ENCODE measurements at regions not wholly inside any gene's neighbourhood (a gene's known extent, or its start where the extent isn't known, plus 50 kb on each side); places are given as distances from the start of the nearest gene placed in this dataset.

- peaks cover 2% of the 10 kb centered on the region for H3K36me3 Mint-ChIP-seq
- H3K4me1 Mint-ChIP-seq (ENCODE audit: low read depth), result no peaks in the 10 kb centered on the region
- H3K4me3 Mint-ChIP-seq, result no peak overlapping the region
- no peak overlapping the region for H3K27ac Mint-ChIP-seq
- peaks cover 7% of the 10 kb centered on the region for H3K9me3 Mint-ChIP-seq (ENCODE audit: low read depth)
- no peaks in the 10 kb centered on the region for H3K27me3 Mint-ChIP-seq
These were observed 243.1 kb downstream of the PRDM2 start for GRCh38 chr1:13943055-13943454.

DNA sequence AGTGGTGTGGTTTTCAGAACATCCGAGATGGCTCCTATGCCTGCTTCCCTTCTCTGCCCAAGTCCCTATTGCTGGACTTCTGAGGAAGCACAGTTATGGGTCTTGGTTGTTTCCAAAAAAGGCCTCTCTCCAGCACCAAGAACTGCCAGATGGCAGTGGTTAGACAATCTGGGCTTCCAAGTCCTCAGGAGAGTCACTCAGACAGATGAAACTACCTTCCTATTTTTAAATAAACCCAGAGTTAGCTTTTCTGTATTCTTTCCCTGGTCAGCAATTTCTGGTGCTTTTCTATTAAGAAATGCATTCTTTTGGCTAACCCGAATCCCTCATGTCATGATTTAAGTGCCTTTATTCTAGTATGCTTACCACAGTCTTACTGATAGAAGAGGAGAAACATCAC, 245.9 kb downstream of the PRDM2 start:
- Mint-ChIP-seq H3K4me1 (ENCODE audit: low read depth) (no peaks in the 10 kb centered on the region), H3K27me3 (no peaks in the 10 kb centered on the region), H3K9me3 (ENCODE audit: low read depth) (peaks cover 7% of the 10 kb centered on the region), H3K36me3 (peaks cover 2% of the 10 kb centered on the region), H3K27ac (no peak overlapping the region), H3K4me3 (no peak overlapping the region)

DNA sequence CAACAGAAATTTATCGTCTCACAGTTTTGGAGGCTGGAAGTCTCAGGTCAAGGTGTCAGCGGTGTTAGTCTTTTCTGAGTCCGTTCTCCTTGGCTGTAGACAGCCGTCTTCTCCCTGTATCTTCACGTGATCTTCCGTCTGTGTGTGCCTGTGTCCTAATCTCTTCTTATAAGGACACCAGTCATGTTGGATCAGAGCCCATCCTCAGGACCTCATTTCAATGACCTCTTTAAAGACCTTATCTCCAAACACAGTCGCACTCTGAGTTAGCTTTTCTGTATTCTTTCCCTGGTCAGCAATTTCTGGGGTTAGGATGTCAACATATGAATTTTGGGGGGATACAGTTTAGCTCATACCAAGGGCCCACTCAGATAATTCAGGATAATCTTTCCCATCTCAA, 247.7 kb downstream of the PRDM2 start:
- H3K36me3 Mint-ChIP-seq, result peaks cover 2% of the 10 kb centered on the region
- H3K4me1 Mint-ChIP-seq (ENCODE audit: low read depth), result no peaks in the 10 kb centered on the region
- H3K4me3 Mint-ChIP-seq, result no peak overlapping the region
- H3K9me3 Mint-ChIP-seq (ENCODE audit: low read depth), result peaks cover 4% of the 10 kb centered on the region
- H3K27ac Mint-ChIP-seq, result no peak overlapping the region
- no peaks in the 10 kb centered on the region for H3K27me3 Mint-ChIP-seq

GRCh38 chr1:13948396-13948795, 248.4 kb downstream of the PRDM2 start:
- Mint-ChIP-seq H3K4me1 (ENCODE audit: low read depth) (no peaks in the 10 kb centered on the region), H3K27me3 (no peaks in the 10 kb centered on the region), H3K27ac (no peak overlapping the region), H3K4me3 (no peak overlapping the region), H3K36me3 (no peaks in the 10 kb centered on the region), H3K9me3 (ENCODE audit: low read depth) (no peaks in the 10 kb centered on the region)

GRCh38 chr1:13948888-13949391, 249.0 kb downstream of the PRDM2 start:
- no peak overlapping the region for H3K4me3 Mint-ChIP-seq
- no peaks in the 10 kb centered on the region for H3K36me3 Mint-ChIP-seq
- no peaks in the 10 kb centered on the region for H3K27me3 Mint-ChIP-seq
- no peak overlapping the region for H3K27ac Mint-ChIP-seq
- no peaks in the 10 kb centered on the region for H3K9me3 Mint-ChIP-seq (ENCODE audit: low read depth)
- H3K4me1 Mint-ChIP-seq (ENCODE audit: low read depth), result no peaks in the 10 kb centered on the region

GRCh38 chr1:13949546-13949945, 249.6 kb downstream of the PRDM2 start:
- Mint-ChIP-seq H3K4me1 (ENCODE audit: low read depth) (no peaks in the 10 kb centered on the region), H3K9me3 (ENCODE audit: low read depth) (no peaks in the 10 kb centered on the region), H3K27ac (no peak overlapping the region), H3K4me3 (no peak overlapping the region), H3K27me3 (no peaks in the 10 kb centered on the region), H3K36me3 (no peaks in the 10 kb centered on the region)

- H3K9me3 Mint-ChIP-seq (ENCODE audit: low read depth), result no peaks in the 10 kb centered on the region
- no peak overlapping the region for H3K4me3 Mint-ChIP-seq
- H3K4me1 Mint-ChIP-seq (ENCODE audit: low read depth), result no peaks in the 10 kb centered on the region
- H3K36me3 Mint-ChIP-seq, result no peaks in the 10 kb centered on the region
- H3K27ac Mint-ChIP-seq, result no peak overlapping the region
- no peaks in the 10 kb centered on the region for H3K27me3 Mint-ChIP-seq
These were observed 250.6 kb downstream of the PRDM2 start for GRCh38 chr1:13950637-13951036.

GRCh38 chr1:13951793-13952751, 252.1 kb downstream of the PRDM2 start:
- no peaks in the 10 kb centered on the region for H3K27me3 Mint-ChIP-seq
- H3K9me3 Mint-ChIP-seq (ENCODE audit: low read depth), result no peaks in the 10 kb centered on the region
- no peaks in the 10 kb centered on the region for H3K36me3 Mint-ChIP-seq
- H3K4me1 Mint-ChIP-seq (ENCODE audit: low read depth), result no peaks in the 10 kb centered on the region
- no peak overlapping the region for H3K27ac Mint-ChIP-seq
- no peak overlapping the region for H3K4me3 Mint-ChIP-seq

- Mint-ChIP-seq H3K27ac (no peak overlapping the region), H3K4me3 (no peak overlapping the region), H3K9me3 (ENCODE audit: low read depth) (no peaks in the 10 kb centered on the region), H3K36me3 (no peaks in the 10 kb centered on the region), H3K4me1 (ENCODE audit: low read depth) (no peaks in the 10 kb centered on the region), H3K27me3 (no peaks in the 10 kb centered on the region)
These were observed 253.0 kb downstream of the PRDM2 start for GRCh38 chr1:13952985-13953384.

DNA sequence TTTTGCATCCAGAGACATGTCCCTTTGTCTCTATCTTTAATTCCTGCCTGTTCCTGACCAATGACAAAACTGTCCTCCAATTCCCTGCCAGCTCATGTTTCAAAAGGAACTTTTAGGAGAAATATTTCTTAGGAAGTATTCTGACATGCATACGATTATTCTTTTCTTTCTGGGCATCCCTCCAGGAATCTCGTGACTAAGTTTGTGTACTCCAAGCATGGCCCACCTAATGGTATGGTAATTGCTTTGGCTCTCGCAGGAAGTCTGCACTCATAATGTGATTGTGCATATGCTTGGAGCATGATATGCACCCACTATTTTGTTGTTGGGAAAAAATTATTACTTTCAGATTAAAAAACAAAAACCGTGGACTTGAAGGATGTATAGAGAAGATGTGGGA, 256.4 kb downstream of the PRDM2 start:
- Mint-ChIP-seq H3K36me3 (no peaks in the 10 kb centered on the region), H3K9me3 (ENCODE audit: low read depth) (no peaks in the 10 kb centered on the region), H3K27me3 (peaks cover 4% of the 10 kb centered on the region), H3K27ac (no peak overlapping the region), H3K4me3 (no peak overlapping the region), H3K4me1 (ENCODE audit: low read depth) (no peaks in the 10 kb centered on the region)

GRCh38 chr1:13960375-13960987, 260.5 kb downstream of the PRDM2 start:
- no peak overlapping the region for H3K4me3 Mint-ChIP-seq
- H3K9me3 Mint-ChIP-seq (ENCODE audit: low read depth), result no peaks in the 10 kb centered on the region
- H3K36me3 Mint-ChIP-seq, result no peaks in the 10 kb centered on the region
- H3K27me3 Mint-ChIP-seq, result peaks cover 19% of the 10 kb centered on the region
- no peak overlapping the region for H3K27ac Mint-ChIP-seq
- H3K4me1 Mint-ChIP-seq (ENCODE audit: low read depth), result no peaks in the 10 kb centered on the region

GRCh38 chr1:13964768-13965167, 264.8 kb downstream of the PRDM2 start:
- Mint-ChIP-seq H3K4me3 (no peak overlapping the region), H3K9me3 (ENCODE audit: low read depth) (no peaks in the 10 kb centered on the region), H3K27me3 (peaks cover 23% of the 10 kb centered on the region), H3K4me1 (ENCODE audit: low read depth) (no peaks in the 10 kb centered on the region), H3K36me3 (no peaks in the 10 kb centered on the region), H3K27ac (no peak overlapping the region)

DNA sequence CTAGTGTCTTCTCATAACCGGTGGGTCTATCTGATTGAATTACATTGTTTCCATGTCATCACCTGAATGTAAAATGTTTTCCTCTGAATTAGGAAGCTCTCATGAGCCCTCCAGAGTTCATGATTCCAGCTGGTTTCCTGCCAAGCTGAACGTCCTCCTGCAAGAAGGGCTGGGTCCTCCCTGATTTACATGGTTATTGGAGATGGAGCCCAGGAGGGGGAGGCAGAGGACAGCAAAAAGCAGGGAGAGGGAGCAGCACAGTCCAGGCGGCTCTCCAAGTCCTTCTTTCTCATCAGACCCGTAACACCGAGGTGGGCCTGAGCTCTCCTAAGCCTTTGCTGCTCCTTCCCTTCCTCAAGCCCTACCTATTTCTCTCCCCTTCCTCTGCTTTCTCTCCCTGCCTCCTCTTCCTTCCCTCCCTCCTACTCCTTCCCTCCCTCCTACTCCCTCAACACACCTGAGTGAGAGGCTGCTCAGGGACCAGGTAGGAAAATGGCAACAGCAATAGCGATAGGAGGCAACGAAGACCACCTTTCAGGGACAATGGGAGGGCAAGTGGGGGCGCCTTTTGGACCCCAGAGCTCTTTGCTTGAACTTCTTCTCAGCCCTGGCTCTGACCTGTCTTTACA, 265.9 kb downstream of the PRDM2 start:
- no peaks in the 10 kb centered on the region for H3K36me3 Mint-ChIP-seq
- H3K4me1 Mint-ChIP-seq (ENCODE audit: low read depth), result no peaks in the 10 kb centered on the region
- peaks cover 8% of the 10 kb centered on the region for H3K9me3 Mint-ChIP-seq (ENCODE audit: low read depth)
- H3K4me3 Mint-ChIP-seq, result no peak overlapping the region
- H3K27me3 Mint-ChIP-seq, result peaks cover 21% of the 10 kb centered on the region
- H3K27ac Mint-ChIP-seq, result no peak overlapping the region

DNA sequence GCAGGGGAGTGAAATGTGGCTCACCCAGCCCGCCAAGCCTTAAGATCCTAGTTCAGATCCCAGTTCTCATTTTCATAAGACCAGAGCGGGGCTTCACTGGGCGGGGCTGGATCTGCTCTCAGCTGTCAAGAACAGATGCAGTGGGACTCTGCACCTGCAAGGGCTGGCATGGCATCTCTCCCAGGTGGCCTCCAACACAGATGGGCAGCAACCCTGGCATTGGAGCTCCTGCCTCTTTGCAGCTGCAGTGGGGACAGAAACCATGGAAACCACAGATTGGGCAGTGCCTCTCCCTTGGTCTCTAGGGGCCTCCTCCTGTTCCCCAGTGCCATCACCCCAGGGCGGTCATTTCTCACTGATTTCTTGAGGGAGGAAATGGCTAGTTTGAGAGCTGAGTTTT, 267.7 kb downstream of the PRDM2 start:
- Mint-ChIP-seq H3K4me1 (ENCODE audit: low read depth) (no peaks in the 10 kb centered on the region), H3K9me3 (ENCODE audit: low read depth) (peaks cover 12% of the 10 kb centered on the region), H3K36me3 (no peaks in the 10 kb centered on the region), H3K4me3 (no peak overlapping the region), H3K27ac (no peak overlapping the region), H3K27me3 (peaks cover 16% of the 10 kb centered on the region)

GRCh38 chr1:13968361-13968760, 268.4 kb downstream of the PRDM2 start:
- Mint-ChIP-seq H3K4me3 (no peak overlapping the region), H3K4me1 (ENCODE audit: low read depth) (no peaks in the 10 kb centered on the region), H3K36me3 (no peaks in the 10 kb centered on the region), H3K27ac (no peak overlapping the region), H3K9me3 (ENCODE audit: low read depth) (peaks cover 12% of the 10 kb centered on the region), H3K27me3 (peaks cover 16% of the 10 kb centered on the region)
